ENCODE measurements at regions not wholly inside any gene's neighbourhood (a gene's known extent, or its start where the extent isn't known, plus 50 kb on each side); places are given as distances from the start of the nearest gene placed in this dataset.

DNA sequence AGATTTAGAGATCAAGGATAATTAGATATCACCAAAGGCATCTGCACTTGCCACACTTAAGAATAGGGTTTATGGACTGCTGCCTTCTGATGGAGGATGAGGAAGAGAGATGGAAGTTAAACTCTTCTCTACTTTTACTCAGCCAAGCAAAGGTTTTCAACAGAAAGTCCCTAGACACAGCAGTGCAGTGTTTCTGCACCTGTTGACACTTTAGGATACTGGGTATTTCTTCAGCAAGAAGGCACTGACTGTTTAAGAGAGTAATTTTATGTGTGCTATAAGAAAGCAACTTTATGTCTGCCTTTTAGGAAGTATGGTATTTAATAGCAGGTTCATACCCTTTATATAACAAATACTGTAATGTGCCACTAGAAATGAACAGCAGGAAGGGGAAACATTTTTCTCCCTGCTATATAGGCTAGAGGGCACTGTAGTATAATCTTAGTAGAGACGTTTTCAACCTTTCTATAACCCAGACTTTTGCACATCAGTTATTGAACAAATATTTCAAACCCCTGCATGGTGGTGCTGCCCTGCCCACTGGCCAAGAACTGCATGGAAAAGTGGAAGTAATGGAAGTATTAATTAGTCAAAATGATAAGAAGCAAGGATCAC lies 225.0 kb upstream of the GRIP1 start:
- H3K4me3 ChIP-seq (ENCODE audit: low read depth, low read length), result no peak overlapping the region

DNA sequence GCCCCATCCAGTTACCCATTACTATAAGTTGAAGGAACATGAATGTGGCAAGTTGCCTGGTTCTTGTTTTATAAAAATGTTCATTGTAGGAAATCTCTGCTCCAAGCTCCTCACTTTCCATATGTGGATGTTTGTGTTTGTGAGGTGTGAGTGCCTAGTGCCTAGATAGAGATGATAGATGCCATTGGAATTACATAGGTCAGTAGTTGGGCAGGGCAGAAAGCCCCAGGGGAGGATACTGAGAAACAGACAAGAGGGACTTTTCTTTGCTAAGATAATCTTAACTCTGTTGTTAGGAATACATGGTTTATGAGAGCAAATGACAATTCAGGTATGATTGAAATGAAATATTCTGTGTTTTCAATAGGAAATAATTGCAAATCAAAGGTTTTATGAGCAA lies 226.3 kb upstream of the GRIP1 start:
- H3K4me3 ChIP-seq (ENCODE audit: low read depth, low read length), result no peak overlapping the region

GRCh38 chr12:66910366-66910974 lies 231.6 kb upstream of the GRIP1 start:
- no peak overlapping the region for H3K4me3 ChIP-seq (ENCODE audit: low read depth, low read length)

DNA sequence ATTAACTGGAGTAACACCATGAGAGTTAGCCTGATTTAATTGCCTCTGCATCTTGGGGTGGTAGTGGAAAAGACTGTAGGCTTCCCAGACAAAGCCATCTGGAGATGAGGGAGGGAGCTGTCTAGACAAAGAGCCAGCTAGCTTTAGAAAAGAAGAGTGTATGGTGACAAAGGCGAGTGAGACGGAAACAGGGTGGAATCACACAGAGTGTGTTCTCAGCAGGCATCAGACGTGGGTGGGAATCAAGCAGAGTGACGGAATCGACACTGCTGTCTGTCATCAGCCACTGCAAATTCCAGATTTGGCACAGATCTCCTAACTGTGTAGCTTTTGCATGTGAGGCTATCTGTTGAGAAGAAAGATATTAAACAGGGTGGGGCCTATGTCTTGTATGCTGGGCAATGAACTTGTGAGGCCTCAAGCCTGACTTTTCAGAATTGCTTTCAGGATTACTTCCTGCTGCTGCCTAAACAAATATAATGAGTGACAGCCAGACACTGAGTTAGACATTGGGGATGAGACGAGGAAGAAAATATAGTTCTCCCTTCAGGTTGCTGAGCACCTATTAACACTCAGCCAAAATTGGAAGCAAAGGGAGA lies 236.5 kb upstream of the GRIP1 start:
- no peak overlapping the region for H3K4me3 ChIP-seq (ENCODE audit: low read depth, low read length)

DNA sequence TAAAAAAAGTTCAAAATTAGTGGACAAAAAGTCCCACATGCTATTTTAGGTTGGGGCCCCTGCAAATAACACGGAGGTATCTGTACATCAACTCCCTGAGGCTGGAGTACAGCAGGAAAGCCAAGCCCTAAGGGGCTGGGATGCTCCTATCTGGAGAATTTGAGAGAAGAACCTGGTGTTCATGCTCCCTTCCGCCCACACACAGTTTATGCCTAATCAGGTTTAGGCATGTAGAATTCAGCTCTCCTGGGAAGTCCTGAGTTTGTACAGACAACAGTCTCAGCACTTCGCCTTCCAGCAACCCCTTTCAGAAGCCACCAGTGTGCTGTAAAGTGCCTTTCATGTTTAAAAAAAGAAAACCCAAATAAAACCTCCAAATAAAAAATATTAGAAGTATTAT lies 237.3 kb upstream of the GRIP1 start:
- no peak overlapping the region for H3K4me3 ChIP-seq (ENCODE audit: low read depth, low read length)

DNA sequence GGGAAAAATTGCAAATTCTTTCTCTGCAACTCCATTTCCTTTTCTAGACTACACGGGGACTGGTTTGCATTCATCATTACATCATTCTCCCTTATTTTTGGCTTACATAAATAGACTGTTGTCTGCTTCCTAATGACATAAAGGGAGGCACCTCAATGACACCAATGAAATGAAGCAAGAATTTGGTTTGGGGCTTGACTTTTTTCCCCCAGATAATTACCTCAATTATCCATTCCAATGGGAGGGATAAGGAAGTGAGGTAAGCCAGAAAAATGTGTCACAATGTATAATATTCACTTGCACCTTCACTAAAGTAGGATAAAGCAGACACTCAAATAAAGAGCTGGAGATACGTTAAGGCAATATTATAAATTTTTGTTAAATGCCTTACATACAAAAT lies 240.6 kb upstream of the GRIP1 start:
- no peak overlapping the region for H3K4me3 ChIP-seq (ENCODE audit: low read depth, low read length)

DNA sequence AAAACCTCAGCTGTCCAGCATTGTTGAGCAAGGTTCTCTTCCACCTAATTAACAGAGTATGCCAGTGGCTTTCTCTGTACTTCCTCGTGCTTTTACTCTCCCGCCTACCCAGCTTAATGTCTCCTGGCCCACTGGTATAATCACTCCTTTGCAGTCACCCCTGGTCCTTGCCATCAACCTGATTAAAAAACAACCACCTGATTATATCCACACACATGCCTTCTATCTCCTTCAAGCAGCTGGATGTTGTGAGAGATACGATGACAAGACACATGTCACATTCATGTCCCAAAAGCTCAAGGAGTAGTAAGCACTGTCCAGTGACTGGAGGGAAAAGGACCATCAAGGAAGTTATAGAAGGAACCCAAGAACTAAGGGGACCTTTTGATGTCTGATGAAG lies 241.3 kb upstream of the GRIP1 start:
- no peak overlapping the region for H3K4me3 ChIP-seq (ENCODE audit: low read depth, low read length)

- H3K4me3 ChIP-seq (ENCODE audit: low read depth, low read length), result no peak overlapping the region
Observed at GRCh38 chr12:66921151-66921550, 242.3 kb upstream of the GRIP1 start.

GRCh38 chr12:66925083-66925482 lies 246.2 kb upstream of the GRIP1 start:
- H3K4me3 ChIP-seq (ENCODE audit: low read depth, low read length), result no peak overlapping the region

- no peak overlapping the region for H3K4me3 ChIP-seq (ENCODE audit: low read depth, low read length)
Observed at GRCh38 chr12:66929121-66929520, 250.2 kb upstream of the GRIP1 start.

GRCh38 chr12:66931091-66931490 lies 252.2 kb upstream of the GRIP1 start:
- H3K4me3 ChIP-seq (ENCODE audit: low read depth, low read length), result no peak overlapping the region

DNA sequence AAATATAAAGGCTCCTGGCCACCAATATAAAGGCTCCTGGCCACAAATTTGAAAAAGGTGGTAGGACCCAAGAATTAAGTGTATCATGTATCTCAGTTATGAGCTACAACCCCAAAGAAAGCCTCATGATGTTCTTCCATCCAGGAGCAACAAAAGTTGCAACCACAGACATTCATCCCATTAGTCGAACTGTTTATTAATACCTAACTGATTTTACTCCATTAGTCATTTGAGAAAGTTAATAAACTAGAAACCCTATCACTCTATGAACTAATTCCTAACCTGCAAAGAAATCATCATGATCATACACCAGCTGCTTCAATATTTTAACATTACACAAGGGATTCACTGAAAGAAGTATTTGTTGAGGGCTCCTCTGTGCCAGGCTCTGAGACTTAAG lies 253.2 kb upstream of the GRIP1 start:
- no peak overlapping the region for H3K4me3 ChIP-seq (ENCODE audit: low read depth, low read length)

GRCh38 chr12:66934302-66935062 lies 255.6 kb upstream of the GRIP1 start:
- H3K4me3 ChIP-seq (ENCODE audit: low read depth, low read length), result no peak overlapping the region

- no peak overlapping the region for H3K4me3 ChIP-seq (ENCODE audit: low read depth, low read length)
Observed at GRCh38 chr12:66941150-66941549, 262.3 kb upstream of the GRIP1 start.

GRCh38 chr12:66942741-66943465 lies 264.0 kb upstream of the GRIP1 start:
- H3K4me3 ChIP-seq (ENCODE audit: low read depth, low read length), result no peak overlapping the region

DNA sequence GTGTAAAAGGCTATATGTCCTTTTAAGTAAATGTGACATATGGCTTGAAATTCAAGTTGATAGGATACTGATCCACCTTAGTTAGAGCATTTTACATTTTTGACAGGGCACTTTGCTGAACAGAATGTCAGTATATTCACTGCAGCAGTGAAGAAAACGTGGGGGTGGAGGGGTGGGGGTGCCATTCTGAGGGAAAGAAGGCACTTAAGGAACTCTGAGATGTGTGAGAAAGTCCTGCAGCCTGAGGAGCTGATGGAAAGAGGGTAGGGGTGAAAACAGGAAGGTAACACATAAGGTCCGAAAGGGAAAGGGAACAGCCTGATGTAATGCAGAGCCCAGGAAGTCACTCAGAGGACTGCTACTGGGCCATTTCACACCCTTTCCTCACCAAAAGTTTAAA lies 265.5 kb upstream of the GRIP1 start:
- H3K4me3 ChIP-seq (ENCODE audit: low read depth, low read length), result no peak overlapping the region

DNA sequence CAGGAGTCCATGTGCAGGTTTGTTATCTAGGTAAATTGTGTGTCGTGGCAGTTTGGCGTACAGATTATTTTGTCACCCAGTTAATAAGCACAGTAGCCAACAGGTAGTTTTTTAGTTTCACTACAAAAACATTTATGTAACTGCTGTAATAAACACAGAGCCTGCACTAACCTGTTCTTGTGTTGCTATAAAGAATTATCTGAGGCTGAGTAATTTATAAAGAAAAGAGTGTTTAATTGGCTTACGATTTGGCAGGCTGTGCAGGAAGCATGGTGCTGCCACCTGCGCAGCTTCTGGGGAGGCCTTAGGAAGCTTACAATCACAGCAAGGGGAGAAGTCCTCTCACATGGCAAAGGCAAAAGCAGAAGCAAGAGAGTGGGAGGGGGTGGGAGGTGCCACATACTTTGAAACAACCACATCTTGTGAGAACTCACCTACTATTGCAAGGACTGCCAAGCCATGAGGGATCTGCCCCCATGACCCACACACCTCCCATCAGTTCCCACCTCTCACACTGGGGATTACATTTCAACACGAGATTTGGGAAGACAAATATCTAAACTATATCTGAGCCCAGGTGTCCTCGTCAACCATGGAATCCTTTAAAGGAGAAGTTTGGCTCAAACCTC lies 266.4 kb upstream of the GRIP1 start:
- H3K4me3 ChIP-seq (ENCODE audit: low read depth, low read length), result no peak overlapping the region

DNA sequence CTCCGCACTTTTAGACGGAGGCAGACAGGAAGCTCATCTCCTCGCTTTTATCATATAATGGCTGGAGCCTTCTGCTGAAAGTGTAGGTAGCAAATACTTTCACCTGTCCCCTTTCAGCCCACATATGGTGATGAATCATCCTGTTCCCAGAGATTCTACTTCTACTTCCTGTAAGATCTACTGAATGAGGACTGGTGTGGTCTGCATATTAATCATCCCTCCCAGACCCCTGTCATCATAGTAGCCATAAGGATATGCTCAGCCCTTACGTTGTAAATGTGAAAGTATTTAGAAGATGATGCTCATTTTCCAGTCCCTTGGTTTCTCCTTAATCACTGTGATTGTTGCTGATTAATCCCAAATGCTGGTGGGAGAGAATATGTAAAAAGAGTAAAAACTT lies 268.2 kb upstream of the GRIP1 start:
- H3K4me3 ChIP-seq (ENCODE audit: low read depth, low read length), result no peak overlapping the region

GRCh38 chr12:66952668-66953067 lies 273.8 kb upstream of the GRIP1 start:
- H3K4me3 ChIP-seq (ENCODE audit: low read depth, low read length), result no peak overlapping the region

DNA sequence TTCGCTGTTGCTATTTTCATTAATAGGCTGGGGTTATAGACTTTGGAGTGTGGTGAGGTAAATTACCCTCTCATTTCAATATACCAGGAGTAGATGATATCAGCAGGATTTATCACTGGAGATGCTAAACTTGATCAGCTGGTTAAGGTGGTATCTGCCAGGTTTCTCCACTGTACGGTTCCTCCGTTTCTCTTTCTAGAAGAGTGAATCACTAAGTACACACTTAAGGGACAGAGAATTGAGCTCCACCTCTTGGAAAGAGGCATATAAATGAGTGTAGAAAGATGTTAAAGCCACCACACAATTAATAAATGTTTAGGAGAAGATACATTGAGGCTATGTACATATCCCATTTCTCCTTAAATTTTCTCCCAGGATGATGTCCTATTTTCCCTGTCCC lies 277.4 kb upstream of the GRIP1 start:
- H3K4me3 ChIP-seq (ENCODE audit: low read depth, low read length), result no peak overlapping the region

GRCh38 chr12:66959276-66959675 lies 280.4 kb upstream of the GRIP1 start:
- no peak overlapping the region for H3K4me3 ChIP-seq (ENCODE audit: low read depth, low read length)

Measured in iPS-11a (cell line).